Mammary epithelial cell (primary cell): ENCODE measurements at regions not wholly inside any gene's neighbourhood (a gene's known extent, or its start where the extent isn't known, plus 50 kb on each side); places are given as distances from the start of the nearest gene placed in this dataset.

ENCODE experiments used
- CTCF ChIP-seq, 2 donors: IDR thresholded peaks in 1 of 2; conservative IDR thresholded peaks in 1 of 2; 2 replicates each; pipeline ENCODE4 v1.5.1; 2011 to 2012; ENCODE audit warnings: inconsistent platforms in 2 of 2, low read length in 2 of 2, mild to moderate bottlenecking in 2 of 2, control low read depth in 1 of 2, low read depth in 1 of 2; ENCODE audit not compliant: insufficient read depth in 1 of 2; ENCODE audit errors: extremely low read depth in 1 of 2
- EZH2 ChIP-seq: IDR thresholded peaks from 2 replicates; pipeline ENCODE4 v1.6.1; 2012; ENCODE audit warnings: low read length, inconsistent platforms, borderline replicate concordance

GRCh38 chr13:111622051-111622531 is 301.6 kb downstream of the TEX29 start:
- no peak for TF ChIP-seq EZH2
- no peak for TF ChIP-seq CTCF (conservative IDR thresholded peaks at IDR 0.05 in 1 of 2, IDR thresholded peaks at IDR 0.05 in 1 of 2; ENCODE audit: extremely low read depth in 1 of 2, insufficient read depth in 1 of 2, low read depth in 1 of 2, low read length in 2 of 2)
